ENCODE measurements at regions not wholly inside any gene's neighbourhood (a gene's known extent, or its start where the extent isn't known, plus 50 kb on each side); places are given as distances from the start of the nearest gene placed in this dataset.
"Not testable (repeated sequence)": the region's sequence is repeated elsewhere in the genome, so short reads cannot be mapped to it uniquely, and the experiment has no call there.

GRCh38 chr6:4485735-4486134 lies 290.5 kb upstream of the CDYL start:
- DNase-seq (ENCODE audit: low read depth, low spot score): no peak

GRCh38 chr6:4482461-4482860 lies 293.7 kb upstream of the CDYL start:
- Histone ChIP-seq H3K9ac (ENCODE audit: insufficient read length) (no peak overlapping the region), H3K36me3 (ENCODE audit: insufficient read depth, low read length) (no peaks in the 10 kb centered on the region), H3K9me3 (ENCODE audit: low read depth, low read length) (no peaks in the 10 kb centered on the region), H3K4me3 (no peak overlapping the region), H3K27ac (no peak overlapping the region)
- DNase-seq (ENCODE audit: low read depth, low spot score): no peak
- TF ChIP-seq FOXP2 (optimal IDR thresholded peaks at IDR 0.05; ENCODE audit: control extremely low read depth, extremely low read length, insufficient read depth) (no peak), EZH2 (IDR thresholded peaks at IDR 0.05) (no peak), POLR2AphosphoS5 (IDR thresholded peaks at IDR 0.05; ENCODE audit: borderline replicate concordance, low read depth, low read length) (no peak)

More at GRCh38 chr6:4485735-4486134, 290.5 kb upstream of the CDYL start:
- H3K27ac ChIP-seq: no peak overlapping the region
- H3K4me3 ChIP-seq: no peak overlapping the region
- TF ChIP-seq FOXP2 (optimal IDR thresholded peaks at IDR 0.05; ENCODE audit: control extremely low read depth, extremely low read length, insufficient read depth): no peak
- TF ChIP-seq POLR2AphosphoS5 (IDR thresholded peaks at IDR 0.05; ENCODE audit: borderline replicate concordance, low read depth, low read length): no peak
- no peak for TF ChIP-seq EZH2 (IDR thresholded peaks at IDR 0.05)
- H3K36me3 ChIP-seq (ENCODE audit: insufficient read depth, low read length): no peaks in the 10 kb centered on the region
- no peak overlapping the region for H3K9ac ChIP-seq (ENCODE audit: insufficient read length)
- H3K9me3 ChIP-seq (ENCODE audit: low read depth, low read length): no peaks in the 10 kb centered on the region

- no peak for DNase-seq (ENCODE audit: low read depth, low spot score)
- Histone ChIP-seq H3K36me3 (ENCODE audit: insufficient read depth, low read length) (no peaks in the 10 kb centered on the region), H3K4me3 (no peak overlapping the region), H3K9ac (ENCODE audit: insufficient read length) (no peak overlapping the region), H3K9me3 (ENCODE audit: low read depth, low read length) (no peaks in the 10 kb centered on the region), H3K27ac (no peak overlapping the region)
- TF ChIP-seq POLR2AphosphoS5 (IDR thresholded peaks at IDR 0.05; ENCODE audit: borderline replicate concordance, low read depth, low read length): no peak
Observed at GRCh38 chr6:4480788-4481735, 295.1 kb upstream of the CDYL start.

- no peak overlapping the region for H3K4me3 ChIP-seq
- no peak overlapping the region for H3K27ac ChIP-seq
- no peaks in the 10 kb centered on the region for H3K9me3 ChIP-seq (ENCODE audit: low read depth, low read length)
- no peak for DNase-seq (ENCODE audit: low read depth, low spot score)
- H3K9ac ChIP-seq (ENCODE audit: insufficient read length): no peak overlapping the region
- H3K36me3 ChIP-seq (ENCODE audit: insufficient read depth, low read length): no peaks in the 10 kb centered on the region
- TF ChIP-seq EZH2 (IDR thresholded peaks at IDR 0.05): no peak
- no peak for TF ChIP-seq POLR2AphosphoS5 (IDR thresholded peaks at IDR 0.05; ENCODE audit: borderline replicate concordance, low read depth, low read length)
- no peak for TF ChIP-seq FOXP2 (optimal IDR thresholded peaks at IDR 0.05; ENCODE audit: control extremely low read depth, extremely low read length, insufficient read depth)
Observed at GRCh38 chr6:4478098-4478497, 298.1 kb upstream of the CDYL start.

GRCh38 chr6:4474810-4475209 lies 301.4 kb upstream of the CDYL start:
- H3K9me3 ChIP-seq (ENCODE audit: low read depth, low read length): no peaks in the 10 kb centered on the region
- no peak overlapping the region for H3K9ac ChIP-seq (ENCODE audit: insufficient read length)
- no peak overlapping the region for H3K4me3 ChIP-seq
- no peaks in the 10 kb centered on the region for H3K36me3 ChIP-seq (ENCODE audit: insufficient read depth, low read length)
- no peak overlapping the region for H3K27ac ChIP-seq
- no peak for DNase-seq (ENCODE audit: low read depth, low spot score)
- no peak for TF ChIP-seq POLR2AphosphoS5 (IDR thresholded peaks at IDR 0.05; ENCODE audit: borderline replicate concordance, low read depth, low read length)
- TF ChIP-seq EZH2 (IDR thresholded peaks at IDR 0.05): no peak
- TF ChIP-seq FOXP2 (optimal IDR thresholded peaks at IDR 0.05; ENCODE audit: control extremely low read depth, extremely low read length, insufficient read depth): no peak

- no peak overlapping the region for H3K27ac ChIP-seq
- H3K36me3 ChIP-seq (ENCODE audit: insufficient read depth, low read length): no peaks in the 10 kb centered on the region
- no peak overlapping the region for H3K9ac ChIP-seq (ENCODE audit: insufficient read length)
- no peaks in the 10 kb centered on the region for H3K9me3 ChIP-seq (ENCODE audit: low read depth, low read length)
- H3K4me3 ChIP-seq: no peak overlapping the region
- no peak for TF ChIP-seq FOXP2 (optimal IDR thresholded peaks at IDR 0.05; ENCODE audit: control extremely low read depth, extremely low read length, insufficient read depth)
- TF ChIP-seq POLR2AphosphoS5 (IDR thresholded peaks at IDR 0.05; ENCODE audit: borderline replicate concordance, low read depth, low read length): no peak
- TF ChIP-seq EZH2 (IDR thresholded peaks at IDR 0.05): no peak
- no peak for DNase-seq (ENCODE audit: low read depth, low spot score)
Observed at GRCh38 chr6:4472969-4473642, 303.1 kb upstream of the CDYL start.

- no peaks in the 10 kb centered on the region for H3K36me3 ChIP-seq (ENCODE audit: insufficient read depth, low read length)
- H3K9me3 ChIP-seq (ENCODE audit: low read depth, low read length): no peaks in the 10 kb centered on the region
- H3K27ac ChIP-seq: no peak overlapping the region
- DNase-seq (ENCODE audit: low read depth, low spot score): no peak
- H3K4me3 ChIP-seq: no peak overlapping the region
- TF ChIP-seq FOXP2 (optimal IDR thresholded peaks at IDR 0.05; ENCODE audit: control extremely low read depth, extremely low read length, insufficient read depth): no peak
- no peak for TF ChIP-seq POLR2AphosphoS5 (IDR thresholded peaks at IDR 0.05; ENCODE audit: borderline replicate concordance, low read depth, low read length)
- no peak for TF ChIP-seq EZH2 (IDR thresholded peaks at IDR 0.05)
- no peak overlapping the region for H3K9ac ChIP-seq (ENCODE audit: insufficient read length)
Observed at GRCh38 chr6:4472222-4472621, 304.0 kb upstream of the CDYL start.

- not testable (repeated sequence) for H3K4me3 ChIP-seq; H3K27ac ChIP-seq; DNase-seq (ENCODE audit: low read depth, low spot score); H3K9me3 ChIP-seq (ENCODE audit: low read depth, low read length); H3K36me3 ChIP-seq (ENCODE audit: insufficient read depth, low read length); H3K9ac ChIP-seq (ENCODE audit: insufficient read length)
Observed at GRCh38 chr6:4471515-4471914, 304.7 kb upstream of the CDYL start.

Measured in SK-N-MC (cell line).